Stomach (tissue), 8 donors: ENCODE measurements at regions not wholly inside any gene's neighbourhood (a gene's known extent, or its start where the extent isn't known, plus 50 kb on each side); places are given as distances from the start of the nearest gene placed in this dataset.

Source experiments
- DNase-seq, 2 donors: peaks; one replicate each; pipeline versions ENCODE4 v3.0.0 to v3.0.0-alpha.2; 2013 to 2019
- H3K27ac ChIP-seq, 5 donors: fragments of 200-600 bp in 4 of 5; sonication (generic) in 4 of 5; one replicate each; pipeline ENCODE4 v1.5.1; 2013 to 2019; ENCODE audit warnings: mild to moderate bottlenecking in 1 of 5, moderate library complexity in 1 of 5
- H3K27me3 ChIP-seq, 3 donors: fragments of 200-600 bp; sonication (generic); one replicate each; pipeline ENCODE4 v1.5.1; 2017 to 2019; ENCODE audit warnings: mixed run types in 1 of 3
- H3K36me3 ChIP-seq, 4 donors: fragments of 200-600 bp; sonication (generic); 1 replicate in 3 of 4; 2 replicates in 1 of 4; pipeline ENCODE4 v1.5.1; 2016 to 2019
- H3K4me1 ChIP-seq, 4 donors: fragments of 200-600 bp; sonication (generic); one replicate each; pipeline ENCODE4 v1.5.1; 2016 to 2019
- H3K4me3 ChIP-seq, 4 donors: fragments of 200-600 bp; sonication (generic) in 3 of 4; one replicate each; pipeline ENCODE4 v1.5.1; 2016 to 2019; ENCODE audit warnings: mild to moderate bottlenecking in 1 of 4
- H3K9me3 ChIP-seq, 4 donors: fragments of 200-600 bp; sonication (generic); one replicate each; pipeline ENCODE4 v1.5.1; 2016 to 2019
- EP300 ChIP-seq: sonication (generic); formaldehyde crosslinking; IDR thresholded peaks from one replicate; pipeline ENCODE4 v1.6.1; 2017; ENCODE audit warnings: antibody characterized with exemption
- POLR2A ChIP-seq, 4 donors: fragments of 450-650 bp; IDR thresholded peaks; one replicate each; pipeline ENCODE4 v1.6.1; 2016; ENCODE audit warnings: antibody characterized with exemption in 4 of 4, control low read depth in 2 of 4, mild to moderate bottlenecking in 1 of 4, moderate library complexity in 1 of 4
- POLR2AphosphoS5 ChIP-seq, 3 donors: sonication (generic); formaldehyde crosslinking; IDR thresholded peaks; one replicate each; pipeline ENCODE4 v1.6.1; 2016; ENCODE audit warnings: antibody characterized with exemption in 3 of 3
- WGBS, 5 donors: extraction: QIAGEN DNeasy Blood & Tissue Kit in 3 of 5; methylation state at CpG; one replicate each; pipeline versions ENCODE4 v1.1.5 to v1.1.7; 2013 to 2018; 5-methylcytosine and 5-hydroxymethylcytosine counted together
- intact Hi-C: fragments of 100-400 bp; cut with DNase I; formaldehyde crosslinking; loops from one replicate; pipeline ENCODE4 v1.15.1; 2023; ENCODE audit warnings: low total_unique reads
- TF ChIP-seq, protein P1 (sequence below), 7 experiments: fragments of 450-650 bp in 4 of 7; fragments of 200-600 bp in 3 of 7; sonication (generic) in 3 of 7; IDR thresholded peaks; one replicate each; pipeline ENCODE4 v1.5.1; 2016 to 2019; ENCODE audit warnings: antibody characterized with exemption in 7 of 7, control low read depth in 2 of 7, mild to moderate bottlenecking in 1 of 7
- donor health status: healthy with polysubstance abuse.
- donor health status: Bipolar disorder and iron deficiency.
- donor health status: healthy.

DNA sequence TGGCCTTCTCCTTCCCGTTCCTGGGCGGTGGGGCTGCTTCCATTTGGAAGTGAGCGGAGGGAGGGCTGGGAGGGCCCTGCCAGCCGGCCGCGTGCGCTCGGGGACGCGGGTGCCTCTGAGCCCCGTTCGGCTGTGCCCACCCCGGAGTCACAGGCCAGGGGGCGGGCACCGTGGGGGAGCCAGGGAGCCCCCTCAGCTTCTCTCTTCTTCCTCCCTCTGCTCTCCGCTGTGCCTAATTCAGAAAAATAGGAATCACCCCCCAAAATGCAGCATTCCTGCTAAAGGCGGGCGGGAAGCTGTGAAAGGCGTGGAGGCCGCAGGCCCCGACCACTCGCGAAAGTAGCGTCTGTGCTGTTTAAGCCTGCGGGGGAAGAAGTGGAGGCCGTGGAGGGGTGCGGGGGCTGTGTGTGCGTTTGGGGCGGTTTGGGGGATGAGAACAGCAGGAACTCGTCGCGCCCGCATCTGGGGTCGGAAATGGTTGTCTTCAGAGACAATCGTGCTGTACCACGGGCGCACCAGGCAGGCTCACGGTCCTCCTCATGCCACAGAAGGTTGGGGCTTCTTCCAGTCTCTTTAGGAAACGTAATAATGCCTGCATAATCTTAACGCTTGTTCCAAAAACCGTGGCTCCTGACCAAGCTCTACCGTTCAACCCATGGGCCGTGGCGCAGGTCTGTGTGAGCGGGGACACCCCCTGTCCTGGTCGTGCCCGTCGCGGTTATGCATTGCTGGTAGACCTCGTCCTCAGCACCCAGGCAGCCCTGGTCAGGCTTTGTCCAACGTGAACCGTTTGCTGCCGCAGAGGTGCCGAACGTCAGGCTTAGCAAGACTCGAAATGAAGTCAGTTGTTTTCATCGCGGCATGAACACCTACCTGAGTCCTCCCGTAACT, 110.4 kb upstream of the SOX1 start:
- H3K36me3 ChIP-seq, result no peaks in the 10 kb centered on the region
- no peak overlapping the region for H3K4me3 ChIP-seq
- TF ChIP-seq EP300, result no peak
- TF ChIP-seq POLR2A (IDR thresholded peaks at IDR 0.05), result no peak
- TF ChIP-seq POLR2AphosphoS5 (IDR thresholded peaks at IDR 0.05), result no peak
- TF ChIP-seq, protein P1, sequence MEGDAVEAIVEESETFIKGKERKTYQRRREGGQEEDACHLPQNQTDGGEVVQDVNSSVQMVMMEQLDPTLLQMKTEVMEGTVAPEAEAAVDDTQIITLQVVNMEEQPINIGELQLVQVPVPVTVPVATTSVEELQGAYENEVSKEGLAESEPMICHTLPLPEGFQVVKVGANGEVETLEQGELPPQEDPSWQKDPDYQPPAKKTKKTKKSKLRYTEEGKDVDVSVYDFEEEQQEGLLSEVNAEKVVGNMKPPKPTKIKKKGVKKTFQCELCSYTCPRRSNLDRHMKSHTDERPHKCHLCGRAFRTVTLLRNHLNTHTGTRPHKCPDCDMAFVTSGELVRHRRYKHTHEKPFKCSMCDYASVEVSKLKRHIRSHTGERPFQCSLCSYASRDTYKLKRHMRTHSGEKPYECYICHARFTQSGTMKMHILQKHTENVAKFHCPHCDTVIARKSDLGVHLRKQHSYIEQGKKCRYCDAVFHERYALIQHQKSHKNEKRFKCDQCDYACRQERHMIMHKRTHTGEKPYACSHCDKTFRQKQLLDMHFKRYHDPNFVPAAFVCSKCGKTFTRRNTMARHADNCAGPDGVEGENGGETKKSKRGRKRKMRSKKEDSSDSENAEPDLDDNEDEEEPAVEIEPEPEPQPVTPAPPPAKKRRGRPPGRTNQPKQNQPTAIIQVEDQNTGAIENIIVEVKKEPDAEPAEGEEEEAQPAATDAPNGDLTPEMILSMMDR (IDR thresholded peaks at IDR 0.05), result no peak
- peak in 1 of 2 donors; percentile 21 for DNase-seq
- peaks cover 0 to 53% (median 0%) of the 10 kb centered on the region in 3 donors for H3K27me3 ChIP-seq
- intact Hi-C loops, result no loop called here
- 83 to 88% (median 88%) methylated on average over 58 to 59 of the region's 59 CpGs for WGBS, 5 donors
- H3K4me1 ChIP-seq, result no peaks in the 10 kb centered on the region
- H3K27ac ChIP-seq, result no peak overlapping the region
- H3K9me3 ChIP-seq, result peaks cover 0 to 7% (median 2%) of the 10 kb centered on the region in 4 donors

DNA sequence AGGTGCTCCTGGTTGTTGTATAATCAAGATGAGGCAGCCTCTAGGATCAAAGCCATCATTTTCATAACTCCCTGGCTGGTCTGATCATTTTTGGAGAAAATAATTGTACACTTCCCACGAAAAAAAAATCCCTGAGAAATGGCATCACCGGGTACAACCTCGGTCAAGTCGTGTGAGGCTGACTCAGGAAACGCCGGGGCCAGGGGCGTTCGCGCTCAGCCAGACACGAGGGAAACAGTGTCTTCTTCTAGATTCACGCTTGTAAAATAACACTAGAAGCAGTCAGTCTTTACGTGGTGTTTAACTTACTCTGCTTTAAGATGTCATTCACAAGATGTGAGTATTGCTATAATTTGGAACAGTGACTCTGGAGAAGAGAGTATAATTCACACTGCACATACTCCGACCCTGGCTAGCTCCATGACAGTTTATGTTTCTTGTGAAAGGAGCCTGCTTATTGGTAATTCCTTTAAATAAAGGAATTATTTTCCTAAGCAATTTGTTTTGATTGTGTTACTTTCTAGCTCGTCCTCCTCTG, 109.0 kb upstream of the SOX1 start:
- 63 to 72% (median 67%) methylated on average over 14 of the region's 14 CpGs for WGBS, 5 donors
- peaks cover 0 to 6% (median 0%) of the 10 kb centered on the region in 4 donors for H3K9me3 ChIP-seq
- intact Hi-C loops, result no loop called here

DNA sequence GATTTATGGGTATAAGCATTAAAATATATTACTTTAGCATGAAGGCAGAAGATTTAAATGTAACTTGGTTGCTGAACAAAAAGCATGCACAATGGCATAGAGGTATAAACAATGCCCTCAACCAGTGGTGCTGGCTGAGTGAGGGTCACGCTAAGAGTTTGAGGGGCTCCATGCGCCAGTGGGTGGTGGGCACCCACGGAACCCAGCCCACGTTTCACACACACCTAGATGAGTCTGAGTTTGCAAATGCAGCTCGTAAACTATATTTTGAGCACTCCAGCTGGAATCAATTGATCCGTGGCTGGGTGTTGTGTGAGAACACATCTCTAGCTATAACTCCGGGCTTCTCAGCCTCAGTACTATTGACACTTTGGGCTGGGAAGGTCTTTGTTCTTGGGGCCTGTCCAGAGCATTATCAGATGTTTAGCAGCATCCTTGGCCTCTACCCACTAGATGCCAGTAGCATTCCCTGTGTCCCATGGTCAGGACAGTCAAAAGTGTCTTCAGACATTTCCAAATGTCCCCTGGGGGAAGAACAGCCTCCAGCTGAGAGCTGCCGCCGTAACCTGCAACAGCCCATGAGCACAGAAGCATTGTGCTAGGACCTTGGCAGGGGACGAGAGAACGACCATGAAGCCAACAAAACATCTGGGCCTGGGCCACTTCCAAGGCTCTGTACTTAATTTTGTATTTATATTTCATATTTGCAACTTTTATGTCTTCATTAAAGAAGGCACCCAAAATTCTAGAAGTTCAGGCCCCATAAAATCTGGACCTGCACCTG, 108.1 kb upstream of the SOX1 start:
- 67 to 84% (median 78%) methylated on average over 11 of the region's 11 CpGs for WGBS, 5 donors
- intact Hi-C loops, result no loop called here
- H3K36me3 ChIP-seq, result no peaks in the 10 kb centered on the region
- no peak for TF ChIP-seq POLR2AphosphoS5 (IDR thresholded peaks at IDR 0.05)
- TF ChIP-seq EP300, result no peak
- TF ChIP-seq, protein P1 (IDR thresholded peaks at IDR 0.05), result no peak
- TF ChIP-seq POLR2A (IDR thresholded peaks at IDR 0.05), result no peak
- peaks cover 0 to 6% (median 0%) of the 10 kb centered on the region in 4 donors for H3K9me3 ChIP-seq
- H3K27ac ChIP-seq, result no peak overlapping the region
- H3K4me1 ChIP-seq, result no peaks in the 10 kb centered on the region
- H3K27me3 ChIP-seq, result peaks cover 0 to 36% (median 0%) of the 10 kb centered on the region in 3 donors
- DNase-seq, result peak in 1 of 2 donors; percentile 8
- no peak overlapping the region for H3K4me3 ChIP-seq

More for the DNA sequence above, 109.0 kb upstream of the SOX1 start:
- no peaks in the 10 kb centered on the region for H3K4me1 ChIP-seq
- no peaks in the 10 kb centered on the region for H3K36me3 ChIP-seq
- H3K27ac ChIP-seq, result no peak overlapping the region
- no peak for TF ChIP-seq POLR2AphosphoS5 (IDR thresholded peaks at IDR 0.05)
- TF ChIP-seq POLR2A (IDR thresholded peaks at IDR 0.05), result no peak
- TF ChIP-seq EP300, result no peak
- TF ChIP-seq, protein P1 (IDR thresholded peaks at IDR 0.05), result no peak
- H3K27me3 ChIP-seq, result peaks cover 0 to 42% (median 0%) of the 10 kb centered on the region in 3 donors
- H3K4me3 ChIP-seq, result no peak overlapping the region
- DNase-seq, result peak in 1 of 2 donors; percentile 20

DNA sequence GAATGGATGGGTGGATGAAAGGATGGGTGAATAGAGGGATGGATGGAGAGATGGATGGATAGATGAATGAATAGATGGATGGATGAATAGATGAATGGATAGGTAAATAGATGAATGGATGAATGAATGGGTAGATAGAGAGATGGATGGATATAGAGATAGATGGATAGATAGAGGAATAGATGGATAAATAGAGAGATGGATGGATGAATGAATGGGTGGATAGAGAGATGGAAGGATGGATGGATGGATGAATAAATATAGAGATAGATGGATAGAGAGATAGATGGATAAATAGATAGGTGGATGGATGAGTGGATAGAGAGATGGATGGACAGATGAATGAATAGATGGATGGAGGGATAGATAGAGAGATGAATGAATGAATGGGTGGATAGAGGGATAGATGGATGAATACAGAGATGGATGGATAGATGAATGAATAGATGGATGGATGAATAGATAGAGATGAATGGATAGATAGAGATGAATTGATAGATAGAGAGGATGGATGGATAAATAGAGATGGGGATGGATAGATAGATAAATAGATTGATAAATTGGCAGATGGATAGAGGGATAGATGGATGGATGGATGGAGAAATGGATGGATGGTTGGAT, 106.7 kb upstream of the SOX1 start:
- peaks cover 0 to 6% (median 0%) of the 10 kb centered on the region in 4 donors for H3K9me3 ChIP-seq
- TF ChIP-seq POLR2AphosphoS5 (IDR thresholded peaks at IDR 0.05) (no peak), EP300 (no peak), POLR2A (IDR thresholded peaks at IDR 0.05) (no peak)
- TF ChIP-seq, protein P1 (IDR thresholded peaks at IDR 0.05), result no peak
- intact Hi-C loops, result no loop called here

More for the DNA sequence above, 106.7 kb upstream of the SOX1 start:
- Histone ChIP-seq H3K27ac (no peak overlapping the region), H3K36me3 (no peaks in the 10 kb centered on the region), H3K4me1 (no peaks in the 10 kb centered on the region), H3K4me3 (no peak overlapping the region), H3K27me3 (peaks cover 0 to 21% (median 0%) of the 10 kb centered on the region in 3 donors)
- DNase-seq, result no peak
